HL-60 (cell line): ENCODE measurements at regions not wholly inside any gene's neighbourhood (a gene's known extent, or its start where the extent isn't known, plus 50 kb on each side); places are given as distances from the start of the nearest gene placed in this dataset.

Source experiments
- CTCF ChIP-seq: IDR thresholded peaks from one replicate; pipeline ENCODE4 v1.5.1; 2011; ENCODE audit warnings: low read length, control low read depth, inconsistent platforms; ENCODE audit not compliant: insufficient read depth
- GABPA ChIP-seq: IDR thresholded peaks from 2 replicates; pipeline ENCODE4 v1.6.1; 2012; ENCODE audit warnings: low read depth
- POLR2AphosphoS5 ChIP-seq: IDR thresholded peaks from 2 replicates; pipeline ENCODE4 v1.6.1; 2012; ENCODE audit warnings: low read depth
- REST ChIP-seq: IDR thresholded peaks from 2 replicates; pipeline ENCODE4 v1.6.1; 2012; ENCODE audit warnings: low read depth; ENCODE audit not compliant: insufficient replicate concordance
- SPI1 ChIP-seq: IDR thresholded peaks from 2 replicates; pipeline ENCODE4 v1.6.1; 2012; ENCODE audit warnings: low read depth, mild to moderate bottlenecking, borderline replicate concordance

- TF ChIP-seq CTCF (no peak), POLR2AphosphoS5 (no peak), REST (no peak), GABPA (no peak), SPI1 (no peak)
Measured at GRCh38 chr10:112027731-112028280, 155.8 kb downstream of the GPAM start.
